Stimulated activated CD8-positive, alpha-beta memory T cell treated with anti-CD3 and anti-CD28 coated beads, Interleukin-4, amount 100 ng/mL, for 4 hours (primary cell): ENCODE measurements at regions not wholly inside any gene's neighbourhood (a gene's known extent, or its start where the extent isn't known, plus 50 kb on each side); places are given as distances from the start of the nearest gene placed in this dataset.
"Not testable (repeated sequence)": the region's sequence is repeated elsewhere in the genome, so short reads cannot be mapped to it uniquely, and the experiment has no call there.

ENCODE experiments used
- DNase-seq, 2 donors: peaks; one replicate each; pipeline ENCODE4 v3.0.0-alpha.2; 2020; ENCODE audit warnings: low read depth in 2 of 2, low spot score in 1 of 2

GRCh38 chr3:193954752-193955151, 181.2 kb upstream of the HES1 start:
- DNase-seq, result no peak

DNA sequence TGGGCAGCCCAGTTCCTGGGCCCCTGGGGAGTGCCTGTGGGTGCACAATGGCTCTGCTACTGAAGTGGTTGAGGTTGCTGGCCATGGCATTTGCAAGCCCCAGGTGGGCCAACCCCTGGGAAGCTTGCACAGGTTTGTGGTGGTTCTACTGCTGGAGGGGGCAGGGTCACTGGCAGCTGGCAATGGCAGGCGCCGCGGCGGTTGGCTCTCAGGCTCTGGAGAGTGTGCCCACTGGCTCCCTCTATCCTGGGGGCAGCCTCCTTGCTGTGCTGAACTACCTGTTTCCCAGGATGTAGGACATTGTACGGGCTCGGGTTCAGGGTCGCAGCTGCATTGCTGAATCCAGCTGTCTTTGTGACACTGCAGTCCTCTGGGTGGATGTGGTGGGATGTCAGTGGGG, 180.2 kb upstream of the HES1 start:
- DNase-seq, result no peak

- no peak for DNase-seq
Observed at GRCh38 chr3:193959861-193960260, 176.1 kb upstream of the HES1 start.

DNA sequence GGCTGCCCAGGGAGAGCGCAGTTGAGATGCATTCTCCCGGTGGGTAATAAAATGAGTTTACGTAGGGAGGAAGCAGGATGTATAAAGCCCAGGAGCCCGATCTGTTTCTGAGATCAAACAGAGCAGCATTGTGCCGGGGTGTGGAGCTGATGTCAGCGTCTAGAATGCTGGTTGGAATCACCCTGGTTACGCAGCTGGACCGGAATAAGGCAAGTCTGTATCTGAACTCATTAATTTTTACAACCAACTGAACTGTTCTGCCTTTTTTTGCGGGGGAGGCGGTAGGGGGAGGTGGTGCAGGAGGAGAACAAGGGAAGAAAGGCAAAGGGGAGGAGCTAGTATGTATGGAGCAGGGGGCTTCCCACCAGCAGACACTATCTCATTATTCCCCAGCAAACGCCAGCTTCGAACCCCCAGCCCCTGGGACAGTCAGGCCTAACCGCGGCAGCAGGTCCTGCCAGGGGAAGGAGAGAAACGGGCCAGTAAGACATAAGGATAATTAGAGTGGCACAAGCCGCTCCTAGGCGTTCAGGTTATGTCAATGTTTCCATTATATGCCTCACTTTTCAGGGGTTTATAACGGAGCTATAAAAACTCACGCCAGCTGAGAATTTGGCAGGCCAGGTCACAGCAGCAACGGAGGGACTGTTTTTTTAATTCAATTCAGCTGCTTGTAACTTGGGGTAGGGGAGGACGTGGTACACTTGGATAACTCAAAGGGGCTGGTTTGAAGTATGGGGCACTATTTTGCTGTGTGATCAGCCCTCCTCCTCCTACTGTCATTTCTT, 175.3 kb upstream of the HES1 start:
- DNase-seq, result no peak

DNA sequence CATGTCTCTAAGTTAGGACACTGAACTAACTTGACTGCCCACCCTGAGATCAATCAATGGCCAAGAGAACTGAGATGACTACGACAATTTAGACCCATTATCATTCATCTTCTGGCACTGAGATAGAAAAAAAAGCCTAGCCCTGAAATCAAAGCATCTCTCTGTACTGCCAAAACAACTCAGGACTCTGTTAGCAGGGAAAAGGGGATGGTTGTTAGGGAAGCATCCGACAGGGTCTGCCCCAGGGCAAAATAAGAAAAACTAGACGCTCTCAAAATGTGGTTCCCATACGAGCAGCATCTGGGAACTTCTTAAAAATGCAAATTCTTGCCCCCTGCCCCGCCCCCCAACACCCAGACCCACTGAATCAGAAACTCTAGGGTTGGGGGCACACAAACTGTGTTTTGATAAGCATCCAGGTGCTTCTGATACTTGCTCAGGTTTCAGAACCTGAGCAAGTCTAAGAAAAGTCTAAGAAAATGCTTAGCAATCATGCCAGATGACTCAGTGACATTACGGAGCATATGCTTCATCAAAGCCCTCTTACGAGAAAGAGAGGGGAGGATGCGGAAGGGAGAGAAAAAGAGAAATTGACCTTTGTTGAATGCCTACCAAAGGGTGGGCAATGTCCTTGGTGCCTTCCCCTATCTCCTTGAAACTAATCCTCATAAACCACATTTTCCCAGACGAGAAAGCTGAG, 172.8 kb upstream of the HES1 start:
- DNase-seq, result no peak

- DNase-seq, result no peak
Observed at GRCh38 chr3:193963808-193964516, 172.0 kb upstream of the HES1 start.

GRCh38 chr3:193964517-193964880, 171.4 kb upstream of the HES1 start:
- no peak for DNase-seq

DNA sequence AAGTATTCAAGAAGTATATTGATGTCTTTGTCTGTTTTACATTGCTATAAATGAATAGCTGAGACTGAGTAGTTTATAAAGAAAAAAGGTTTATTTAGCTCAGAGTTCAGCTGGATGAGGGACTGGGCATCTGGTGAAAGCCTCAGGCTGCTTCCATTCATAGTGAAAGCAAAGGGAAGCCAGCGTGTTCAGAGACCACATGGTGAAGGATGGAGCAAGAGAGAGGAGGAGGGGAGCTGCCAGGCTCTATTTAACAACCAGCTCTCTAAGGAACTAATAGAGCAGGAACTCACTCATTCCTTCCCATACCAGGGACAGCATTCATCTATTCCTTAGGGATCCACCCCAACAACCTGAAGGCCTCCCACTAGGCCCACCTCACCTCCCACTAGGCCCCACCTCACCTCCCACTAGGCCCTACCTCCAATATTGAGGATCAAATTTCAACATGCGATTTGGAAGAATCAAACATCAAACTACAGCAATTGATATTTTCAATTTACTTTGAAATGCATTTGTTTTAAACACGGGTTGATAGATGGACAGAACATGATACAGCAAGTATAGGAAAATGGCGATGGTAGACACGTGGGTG, 167.5 kb upstream of the HES1 start:
- no peak for DNase-seq

DNA sequence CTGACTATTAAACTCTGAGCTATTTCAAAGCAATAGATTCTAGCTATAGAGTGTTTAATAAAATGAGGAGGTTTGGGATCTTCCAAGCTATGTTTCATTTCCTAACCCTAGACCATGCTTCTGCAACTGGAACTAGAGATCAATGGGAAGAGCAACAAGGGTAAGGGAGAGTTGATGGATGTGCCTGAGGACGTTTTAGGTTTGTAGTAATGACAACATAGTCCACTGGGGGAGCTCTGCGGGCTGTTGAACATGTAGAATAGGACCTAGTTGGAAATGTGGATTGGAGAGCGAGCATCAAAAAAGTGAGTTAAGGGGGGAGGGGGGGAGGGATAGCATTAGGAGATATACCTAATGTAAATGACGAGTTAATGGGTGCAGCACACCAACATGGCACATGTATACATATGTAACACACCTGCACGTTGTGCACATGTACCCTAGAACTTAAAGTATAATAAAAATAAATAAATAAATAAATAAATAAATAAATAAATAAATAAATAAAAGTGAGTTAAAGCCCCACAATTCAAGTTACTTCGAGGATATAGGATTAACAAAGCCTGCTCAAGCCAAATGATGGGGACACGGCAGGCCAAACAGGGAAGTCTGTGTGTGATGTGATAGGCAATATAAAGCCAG, 165.7 kb upstream of the HES1 start:
- DNase-seq, result not testable (repeated sequence)

DNA sequence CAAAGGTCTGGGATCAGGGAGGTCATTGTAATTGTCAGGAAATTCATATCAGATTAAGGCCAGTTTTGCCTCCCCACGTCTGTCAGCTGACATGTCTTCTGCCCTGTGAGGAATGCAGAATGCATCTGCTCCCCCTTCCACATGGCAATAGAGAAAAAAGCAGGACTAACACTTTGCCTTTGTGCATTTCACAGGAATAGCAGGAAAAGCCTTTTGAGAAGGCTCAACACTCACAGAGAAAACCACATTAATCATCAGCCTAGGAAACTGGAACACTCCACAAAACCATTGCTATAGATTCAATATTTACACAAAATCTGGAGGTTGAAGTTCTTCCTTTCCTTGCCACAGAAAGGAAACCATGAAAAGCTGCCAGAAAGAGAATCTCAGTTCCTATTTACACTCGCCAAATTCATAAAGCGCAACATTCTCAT, 165.2 kb upstream of the HES1 start:
- no peak for DNase-seq

- DNase-seq, result no peak
Observed at GRCh38 chr3:193971261-193971751, 164.6 kb upstream of the HES1 start.

DNA sequence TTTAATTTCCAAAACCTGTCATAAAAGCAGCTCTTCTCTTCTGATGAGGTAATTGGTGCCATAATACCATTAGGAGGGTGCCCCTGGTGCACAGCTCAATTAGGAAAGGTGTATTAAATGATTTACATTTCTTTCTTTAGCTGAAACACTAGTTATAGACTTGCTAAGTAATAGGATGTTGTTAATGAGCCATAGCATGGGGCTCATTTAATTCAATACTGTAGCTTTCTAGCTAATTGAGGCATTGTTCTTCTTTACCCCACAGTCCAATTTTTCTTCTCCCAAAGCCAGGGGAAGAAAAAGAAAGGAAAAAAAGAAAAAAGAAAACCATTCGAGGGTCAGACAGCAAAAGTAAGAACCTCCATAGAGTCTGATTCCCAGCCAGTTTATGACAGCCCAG, 164.0 kb upstream of the HES1 start:
- DNase-seq, result no peak

GRCh38 chr3:193972832-193973231, 163.1 kb upstream of the HES1 start:
- DNase-seq, result no peak

DNA sequence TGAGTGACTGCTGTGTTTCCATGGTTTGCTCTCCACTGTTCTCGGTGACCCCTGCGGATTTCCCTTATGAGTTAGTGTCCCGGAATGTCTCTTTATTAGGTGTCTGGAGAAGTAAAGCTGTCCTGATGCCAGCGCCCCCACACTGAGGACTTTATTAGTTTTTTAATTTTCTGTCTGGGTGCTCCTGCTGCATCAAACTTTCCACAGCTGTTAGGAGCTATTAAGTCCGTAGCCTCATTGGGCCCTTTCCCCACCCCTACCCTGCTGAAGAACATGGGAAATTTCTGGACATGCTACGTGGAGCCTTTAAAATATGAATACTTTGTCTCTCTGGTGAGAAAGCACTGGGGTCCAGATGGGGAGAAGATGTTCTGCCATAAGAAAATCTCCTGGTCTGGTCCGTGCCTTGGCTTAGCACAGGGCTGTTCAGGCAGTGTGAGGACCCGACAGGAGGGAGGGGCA, 161.7 kb upstream of the HES1 start:
- no peak for DNase-seq

DNA sequence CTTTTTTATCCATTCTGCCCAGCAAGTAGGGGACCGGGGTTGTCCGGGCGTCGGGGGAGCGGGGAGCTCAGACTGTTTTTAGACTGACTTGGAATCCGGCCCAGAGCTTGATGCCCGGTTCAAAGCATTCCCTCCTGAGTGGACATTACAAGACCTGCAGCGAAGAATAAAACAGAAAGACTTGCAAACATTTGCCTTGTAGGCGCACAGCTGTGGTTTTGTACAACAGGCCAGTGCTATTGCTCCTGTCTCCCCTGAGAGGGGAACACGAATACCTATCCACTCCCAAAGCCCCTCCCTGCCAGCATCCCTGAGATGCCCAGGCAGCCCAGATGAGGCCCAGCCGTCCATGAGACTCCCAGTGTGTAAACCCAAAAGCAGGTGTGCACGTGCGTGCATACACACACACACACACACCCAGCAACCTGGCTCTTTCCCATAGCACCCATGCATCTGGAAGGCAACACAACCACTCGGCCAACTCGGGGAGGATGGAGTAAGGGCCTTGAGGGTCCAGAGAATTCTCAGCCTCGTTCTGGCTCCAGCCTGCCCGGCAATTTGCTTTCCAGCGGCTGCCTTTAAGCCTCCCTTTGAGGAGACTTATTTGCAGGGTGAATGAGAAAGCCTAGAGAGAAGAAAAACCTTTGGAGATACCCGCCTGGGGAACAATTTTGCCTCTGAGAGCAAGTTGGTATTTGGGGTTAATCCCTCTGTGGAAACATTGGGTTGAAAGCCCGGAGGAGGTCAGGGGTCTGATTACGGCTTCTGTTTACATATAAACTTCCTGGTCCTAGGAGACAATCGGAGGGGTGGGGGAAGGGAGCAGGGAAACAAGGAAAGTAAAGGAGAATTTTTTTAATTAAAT, 161.0 kb upstream of the HES1 start:
- no peak for DNase-seq

DNA sequence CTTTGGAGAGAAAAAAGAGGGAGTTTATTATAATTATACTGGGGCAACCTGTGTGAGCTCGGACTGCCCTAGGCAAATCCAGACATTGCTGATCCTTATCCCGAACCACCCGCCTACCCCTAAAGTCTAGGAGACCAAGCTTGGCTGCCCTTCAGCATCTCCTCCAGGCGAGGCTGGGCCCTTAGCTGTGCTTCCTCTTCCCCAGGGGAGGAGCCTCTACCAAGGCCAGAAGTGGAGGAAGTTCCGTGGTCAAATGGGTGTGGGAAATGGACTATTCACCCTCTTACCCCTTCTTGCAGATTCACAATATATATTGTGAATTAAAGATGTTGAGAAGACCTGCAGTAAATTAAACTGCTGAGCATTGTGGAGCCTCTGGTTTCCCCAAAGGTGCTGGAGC, 158.3 kb upstream of the HES1 start:
- no peak for DNase-seq

DNA sequence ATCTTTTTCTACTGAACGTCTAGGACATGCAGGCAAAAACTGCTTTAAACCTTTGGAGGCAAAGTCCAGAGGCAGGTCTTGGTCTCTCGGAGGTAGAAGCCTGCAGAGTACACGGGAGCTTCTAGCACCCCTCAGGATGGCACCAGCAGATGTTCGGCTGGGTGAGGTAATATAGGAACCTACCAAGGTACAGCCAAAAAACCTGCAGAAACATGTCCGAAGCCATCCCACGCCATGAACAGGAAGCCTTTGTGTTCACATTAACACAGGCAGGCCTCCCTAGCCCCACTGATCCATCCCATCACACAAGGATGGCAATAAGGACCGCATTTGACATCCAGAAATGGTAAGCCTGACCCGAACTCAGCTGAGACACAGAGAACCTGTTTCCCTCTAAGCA, 157.9 kb upstream of the HES1 start:
- DNase-seq, result no peak

DNA sequence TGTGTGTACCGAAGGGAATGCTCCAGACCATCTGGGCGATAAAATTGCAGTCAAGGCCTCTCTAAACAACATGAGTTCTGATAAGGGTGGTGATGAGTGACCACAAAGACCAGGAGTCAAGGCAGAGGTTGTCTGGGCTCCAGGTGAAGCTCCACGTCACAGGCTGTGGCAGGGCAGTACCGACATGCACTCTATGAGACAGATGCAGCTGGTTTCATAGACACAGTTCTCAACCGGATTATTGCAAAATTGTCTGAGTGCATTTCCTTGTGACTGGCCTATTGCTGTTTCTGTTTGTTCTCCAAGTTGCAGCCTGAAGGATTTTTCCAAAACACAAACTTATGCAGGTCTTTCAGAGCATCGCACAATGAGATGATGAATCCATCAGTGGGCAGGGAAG, 157.5 kb upstream of the HES1 start:
- no peak for DNase-seq

- DNase-seq, result no peak
Observed at GRCh38 chr3:193980326-193980725, 155.6 kb upstream of the HES1 start.

GRCh38 chr3:193980905-193981304, 155.0 kb upstream of the HES1 start:
- DNase-seq, result no peak
